H9 (cell line): ENCODE measurements at regions not wholly inside any gene's neighbourhood (a gene's known extent, or its start where the extent isn't known, plus 50 kb on each side); places are given as distances from the start of the nearest gene placed in this dataset.

Experiments used
- DNase-seq: peaks from one replicate; pipeline ENCODE4 v3.0.0-alpha.2; 2017
- H2AFZ ChIP-seq: one replicate; pipeline ENCODE4 v1.6.1; 2013; ENCODE audit warnings: mild to moderate bottlenecking, low read length, control low read depth, moderate library complexity
- H2AK5ac ChIP-seq: 2 replicates; pipeline ENCODE4 v1.6.1; 2013; ENCODE audit warnings: low read length, control low read depth, mixed read lengths; ENCODE audit not compliant: insufficient read length
- H2BK120ac ChIP-seq: one replicate; pipeline ENCODE4 v1.6.1; 2013; ENCODE audit warnings: low read depth, mild to moderate bottlenecking, low read length, control low read depth, inconsistent platforms; ENCODE audit not compliant: poor library complexity, severe bottlenecking
- H2BK12ac ChIP-seq: 2 replicates; pipeline ENCODE4 v1.6.1; 2013; ENCODE audit warnings: low read length, control low read depth, mixed read lengths, low read depth; ENCODE audit not compliant: insufficient read length
- H2BK15ac ChIP-seq: 2 replicates; pipeline ENCODE4 v1.6.1; 2013; ENCODE audit warnings: low read depth, low read length, control low read depth
- H2BK20ac ChIP-seq: one replicate; pipeline ENCODE4 v1.6.1; 2013; ENCODE audit warnings: low read depth, mild to moderate bottlenecking, low read length, control low read depth, inconsistent platforms; ENCODE audit not compliant: poor library complexity, severe bottlenecking
- H2BK5ac ChIP-seq: 2 replicates; pipeline ENCODE4 v1.6.1; 2013; ENCODE audit warnings: low read length, control low read depth, mixed read lengths; ENCODE audit not compliant: insufficient read length
- H3K14ac ChIP-seq: 2 replicates; pipeline ENCODE4 v1.6.1; 2013; ENCODE audit warnings: low read length, control low read depth; ENCODE audit not compliant: insufficient read depth
- H3K18ac ChIP-seq: 2 replicates; pipeline ENCODE4 v1.6.1; 2013; ENCODE audit warnings: low read depth, mild to moderate bottlenecking, mixed read lengths, low read length, control low read depth; ENCODE audit not compliant: insufficient read length
- H3K23ac ChIP-seq: 2 replicates; pipeline ENCODE4 v1.6.1; 2013; ENCODE audit warnings: low read length, control low read depth, mixed read lengths, low read depth; ENCODE audit not compliant: insufficient read length
- H3K23me2 ChIP-seq: 2 replicates; pipeline ENCODE4 v1.6.1; 2013; ENCODE audit warnings: low read depth, mild to moderate bottlenecking, mixed read lengths, low read length, control low read depth; ENCODE audit not compliant: insufficient read length, poor library complexity, severe bottlenecking
- H3K27ac ChIP-seq: 2 replicates; pipeline ENCODE4 v1.5.1; 2013; ENCODE audit warnings: low read length, control low read depth, mixed read lengths, low read depth; ENCODE audit not compliant: insufficient read length
- H3K27me3 ChIP-seq: 2 replicates; pipeline ENCODE4 v1.6.1; 2013; ENCODE audit warnings: low read length, control low read depth, inconsistent platforms; ENCODE audit not compliant: insufficient read depth
- H3K4ac ChIP-seq: 2 replicates; pipeline ENCODE4 v1.6.1; 2013; ENCODE audit warnings: low read depth, mild to moderate bottlenecking, control low read depth, inconsistent platforms, low read length, moderate library complexity
- H3K4me1 ChIP-seq: 2 replicates; pipeline ENCODE4 v1.6.1; 2013; ENCODE audit warnings: low read length, control low read depth, inconsistent platforms; ENCODE audit not compliant: insufficient read depth
- H3K4me2 ChIP-seq: 2 replicates; pipeline ENCODE4 v1.6.1; 2013; ENCODE audit warnings: low read length, control low read depth, mixed read lengths; ENCODE audit not compliant: insufficient read length, insufficient read depth
- H3K56ac ChIP-seq: 2 replicates; pipeline ENCODE4 v1.6.1; 2013; ENCODE audit warnings: low read depth, mild to moderate bottlenecking, mixed read lengths, low read length, control low read depth; ENCODE audit not compliant: insufficient read length
- H3K79me1 ChIP-seq: 2 replicates; pipeline ENCODE4 v1.6.1; 2013; ENCODE audit warnings: low read depth, mild to moderate bottlenecking, moderate library complexity, low read length, control low read depth, inconsistent platforms; ENCODE audit not compliant: insufficient read depth, poor library complexity, severe bottlenecking
- H3K79me2 ChIP-seq: 2 replicates; pipeline ENCODE4 v1.6.1; 2013; ENCODE audit warnings: low read length, control low read depth, inconsistent platforms; ENCODE audit not compliant: insufficient read depth
- H3K9ac ChIP-seq: 2 replicates; pipeline ENCODE4 v1.6.1; 2013; ENCODE audit warnings: low read length, control low read depth, mixed read lengths; ENCODE audit not compliant: insufficient read length; ENCODE audit errors: extremely low read depth
- H3K9me3 ChIP-seq: one replicate; pipeline ENCODE4 v1.6.1; 2013; ENCODE audit warnings: low read depth, low read length, inconsistent platforms; ENCODE audit not compliant: control insufficient read depth
- H3T11ph ChIP-seq: one replicate; pipeline ENCODE4 v1.6.1; 2013; ENCODE audit warnings: mild to moderate bottlenecking, low read length, control low read depth, inconsistent platforms
- H4K20me1 ChIP-seq: one replicate; pipeline ENCODE4 v1.6.1; 2013; ENCODE audit not compliant: control insufficient read depth, insufficient read length, insufficient read depth
- H4K5ac ChIP-seq: 2 replicates; pipeline ENCODE4 v1.6.1; 2013; ENCODE audit warnings: low read depth, mild to moderate bottlenecking, mixed read lengths, low read length, control low read depth; ENCODE audit not compliant: insufficient read length
- H4K8ac ChIP-seq: replicated peaks from 2 replicates; pipeline ENCODE4 v1.6.1; 2013; ENCODE audit warnings: low read length, control low read depth, mixed read lengths, low read depth; ENCODE audit not compliant: insufficient read length
- H4K91ac ChIP-seq: 2 replicates; pipeline ENCODE4 v1.6.1; 2013; ENCODE audit warnings: low read depth, mild to moderate bottlenecking, moderate library complexity, mixed read lengths, low read length, control low read depth; ENCODE audit not compliant: insufficient read length
- H3K27ac Mint-ChIP-seq, 3 experiments: 2 replicates in 2 of 3; 3 replicates in 1 of 3; pipeline ENCODE4 v1.8.0; 2020 to 2021; ENCODE audit warnings: mixed read lengths in 3 of 3, mild to moderate bottlenecking in 1 of 3, moderate library complexity in 1 of 3
- H3K27me3 Mint-ChIP-seq: 2 replicates; pipeline ENCODE4 v1.8.0; 2021; ENCODE audit warnings: low read depth, mild to moderate bottlenecking, moderate library complexity, mixed read lengths
- H3K36me3 Mint-ChIP-seq, 3 experiments: 2 replicates in 2 of 3; 3 replicates in 1 of 3; pipeline ENCODE4 v1.8.0; 2020 to 2021; ENCODE audit warnings: low read depth in 3 of 3, mixed read lengths in 3 of 3; ENCODE audit not compliant: insufficient read depth in 1 of 3
- H3K4me1 Mint-ChIP-seq, 2 experiments: 2 replicates each; pipeline ENCODE4 v1.8.0; 2020; ENCODE audit warnings: mixed read lengths in 2 of 2
- H3K4me3 Mint-ChIP-seq, 2 experiments: 2 replicates in 1 of 2; 3 replicates in 1 of 2; pipeline ENCODE4 v1.8.0; 2020 to 2021; ENCODE audit warnings: mild to moderate bottlenecking in 2 of 2, mixed read lengths in 2 of 2, moderate library complexity in 1 of 2
- H3K9me3 Mint-ChIP-seq, 2 experiments: 2 replicates in 1 of 2; 3 replicates in 1 of 2; pipeline ENCODE4 v1.8.0; 2020; ENCODE audit warnings: mild to moderate bottlenecking in 2 of 2, mixed read lengths in 2 of 2, moderate library complexity in 1 of 2
- TF ChIP-seq, protein P1 (sequence below): fragments of 200-600 bp; sonication (generic); conservative IDR thresholded peaks from 3 replicates; pipeline ENCODE4 v1.8.0; 2021; ENCODE audit warnings: antibody characterized with exemption, mild to moderate bottlenecking

GRCh38 chr11:29305456-29306232 is 711.2 kb downstream of the KCNA4 start:
- no peak overlapping the region for H4K91ac ChIP-seq
- H3K27me3 ChIP-seq: no peaks in the 10 kb centered on the region
- no peak overlapping the region for H4K8ac ChIP-seq
- H3K4me1 ChIP-seq: no peaks in the 10 kb centered on the region
- H2BK5ac ChIP-seq: no peak overlapping the region
- H2BK20ac ChIP-seq: no peak overlapping the region
- Mint-ChIP-seq H3K4me1 (peaks cover 3% of the 10 kb centered on the region in 2 experiments), H3K27me3 (0 out of 2 replicates have a peak, but pooled peaks cover 1% of the 10 kb centered on the region), H3K36me3 (no peaks in the 10 kb centered on the region), H3K27ac (no peak overlapping the region), H3K9me3 (no peaks in the 10 kb centered on the region), H3K4me3 (no peak overlapping the region)
- no peak overlapping the region for H3T11ph ChIP-seq
- no peak overlapping the region for H3K18ac ChIP-seq
- no peak overlapping the region for H4K5ac ChIP-seq
- H3K56ac ChIP-seq: no peak overlapping the region
- no peaks in the 10 kb centered on the region for H3K79me1 ChIP-seq
- H3K9me3 ChIP-seq: no peaks in the 10 kb centered on the region
- H3K14ac ChIP-seq: no peak overlapping the region
- H4K20me1 ChIP-seq: no peaks in the 10 kb centered on the region
- no peak overlapping the region for H3K23ac ChIP-seq
- no peak overlapping the region for H2BK12ac ChIP-seq
- no peak overlapping the region for H2AFZ ChIP-seq
- no peak overlapping the region for H3K9ac ChIP-seq
- no peak overlapping the region for H3K4me2 ChIP-seq
- no peaks in the 10 kb centered on the region for H3K23me2 ChIP-seq
- H3K27ac ChIP-seq: no peak overlapping the region
- no peak overlapping the region for H2AK5ac ChIP-seq
- no peak overlapping the region for H3K4ac ChIP-seq
- TF ChIP-seq, protein P1, sequence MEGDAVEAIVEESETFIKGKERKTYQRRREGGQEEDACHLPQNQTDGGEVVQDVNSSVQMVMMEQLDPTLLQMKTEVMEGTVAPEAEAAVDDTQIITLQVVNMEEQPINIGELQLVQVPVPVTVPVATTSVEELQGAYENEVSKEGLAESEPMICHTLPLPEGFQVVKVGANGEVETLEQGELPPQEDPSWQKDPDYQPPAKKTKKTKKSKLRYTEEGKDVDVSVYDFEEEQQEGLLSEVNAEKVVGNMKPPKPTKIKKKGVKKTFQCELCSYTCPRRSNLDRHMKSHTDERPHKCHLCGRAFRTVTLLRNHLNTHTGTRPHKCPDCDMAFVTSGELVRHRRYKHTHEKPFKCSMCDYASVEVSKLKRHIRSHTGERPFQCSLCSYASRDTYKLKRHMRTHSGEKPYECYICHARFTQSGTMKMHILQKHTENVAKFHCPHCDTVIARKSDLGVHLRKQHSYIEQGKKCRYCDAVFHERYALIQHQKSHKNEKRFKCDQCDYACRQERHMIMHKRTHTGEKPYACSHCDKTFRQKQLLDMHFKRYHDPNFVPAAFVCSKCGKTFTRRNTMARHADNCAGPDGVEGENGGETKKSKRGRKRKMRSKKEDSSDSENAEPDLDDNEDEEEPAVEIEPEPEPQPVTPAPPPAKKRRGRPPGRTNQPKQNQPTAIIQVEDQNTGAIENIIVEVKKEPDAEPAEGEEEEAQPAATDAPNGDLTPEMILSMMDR: no peak
- no peak for DNase-seq
- H2BK120ac ChIP-seq: no peak overlapping the region
- no peaks in the 10 kb centered on the region for H3K79me2 ChIP-seq
- H2BK15ac ChIP-seq: no peak overlapping the region
